ENCODE measurements at regions not wholly inside any gene's neighbourhood (a gene's known extent, or its start where the extent isn't known, plus 50 kb on each side); places are given as distances from the start of the nearest gene placed in this dataset.
"Not testable (repeated sequence)": the region's sequence is repeated elsewhere in the genome, so short reads cannot be mapped to it uniquely, and the experiment has no call there.

DNA sequence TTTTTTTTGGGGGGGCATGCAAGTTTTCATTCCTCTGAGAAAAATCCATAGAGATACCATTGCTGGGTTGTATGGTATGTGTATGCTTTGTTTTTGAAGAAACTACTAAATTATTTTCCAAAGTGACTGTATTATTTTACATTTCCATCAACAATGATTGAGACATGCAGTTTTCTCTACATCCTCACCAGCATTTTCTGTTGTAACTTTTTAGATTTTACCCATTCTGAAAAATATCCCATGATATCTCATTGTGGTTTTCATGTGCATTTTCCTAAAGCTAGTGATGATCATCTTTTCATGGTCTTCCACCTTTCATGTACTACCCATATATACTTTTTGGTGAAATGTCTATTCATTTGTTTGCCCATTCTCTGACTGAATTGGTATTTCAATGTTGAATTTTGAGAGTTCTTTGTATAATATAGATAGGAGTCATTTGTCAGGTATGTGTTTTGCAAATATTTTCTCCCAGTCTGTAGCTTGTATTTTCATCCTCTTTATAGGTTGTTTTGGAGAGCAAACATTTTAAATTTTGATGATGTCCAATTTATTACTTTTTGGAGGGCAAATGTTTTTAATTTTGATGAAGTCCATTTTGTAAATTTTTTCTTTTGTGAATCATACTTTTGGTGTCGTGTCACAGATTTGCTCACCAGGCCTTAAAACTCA is 827.5 kb upstream of the CITED2 start:
- Histone ChIP-seq H3K27ac (no peak overlapping the region), H3K4me3 (no peak overlapping the region)
- DNase-seq (ENCODE audit: low spot score) = no peak
- TF ChIP-seq, protein P1, sequence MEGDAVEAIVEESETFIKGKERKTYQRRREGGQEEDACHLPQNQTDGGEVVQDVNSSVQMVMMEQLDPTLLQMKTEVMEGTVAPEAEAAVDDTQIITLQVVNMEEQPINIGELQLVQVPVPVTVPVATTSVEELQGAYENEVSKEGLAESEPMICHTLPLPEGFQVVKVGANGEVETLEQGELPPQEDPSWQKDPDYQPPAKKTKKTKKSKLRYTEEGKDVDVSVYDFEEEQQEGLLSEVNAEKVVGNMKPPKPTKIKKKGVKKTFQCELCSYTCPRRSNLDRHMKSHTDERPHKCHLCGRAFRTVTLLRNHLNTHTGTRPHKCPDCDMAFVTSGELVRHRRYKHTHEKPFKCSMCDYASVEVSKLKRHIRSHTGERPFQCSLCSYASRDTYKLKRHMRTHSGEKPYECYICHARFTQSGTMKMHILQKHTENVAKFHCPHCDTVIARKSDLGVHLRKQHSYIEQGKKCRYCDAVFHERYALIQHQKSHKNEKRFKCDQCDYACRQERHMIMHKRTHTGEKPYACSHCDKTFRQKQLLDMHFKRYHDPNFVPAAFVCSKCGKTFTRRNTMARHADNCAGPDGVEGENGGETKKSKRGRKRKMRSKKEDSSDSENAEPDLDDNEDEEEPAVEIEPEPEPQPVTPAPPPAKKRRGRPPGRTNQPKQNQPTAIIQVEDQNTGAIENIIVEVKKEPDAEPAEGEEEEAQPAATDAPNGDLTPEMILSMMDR (IDR thresholded peaks at IDR 0.05) = no peak

GRCh38 chr6:140193269-140193668 is 818.8 kb upstream of the CITED2 start:
- H3K4me3 ChIP-seq = no peak overlapping the region
- DNase-seq (ENCODE audit: low spot score) = no peak
- TF ChIP-seq, protein P1 (IDR thresholded peaks at IDR 0.05) = no peak
- H3K27ac ChIP-seq = no peak overlapping the region

GRCh38 chr6:140192018-140192417 is 817.6 kb upstream of the CITED2 start:
- Histone ChIP-seq H3K27ac (no peak overlapping the region), H3K4me3 (no peak overlapping the region)
- TF ChIP-seq, protein P1 (IDR thresholded peaks at IDR 0.05) = no peak
- DNase-seq (ENCODE audit: low spot score) = no peak

- not testable (repeated sequence) for H3K4me3 ChIP-seq; DNase-seq (ENCODE audit: low spot score); H3K27ac ChIP-seq
Observed at GRCh38 chr6:140189263-140189662, 814.8 kb upstream of the CITED2 start.

GRCh38 chr6:140185991-140186390 is 811.5 kb upstream of the CITED2 start:
- no peak for DNase-seq (ENCODE audit: low spot score)
- Histone ChIP-seq H3K4me3 (no peak overlapping the region), H3K27ac (no peak overlapping the region)
- TF ChIP-seq, protein P1 (IDR thresholded peaks at IDR 0.05) = no peak

DNA sequence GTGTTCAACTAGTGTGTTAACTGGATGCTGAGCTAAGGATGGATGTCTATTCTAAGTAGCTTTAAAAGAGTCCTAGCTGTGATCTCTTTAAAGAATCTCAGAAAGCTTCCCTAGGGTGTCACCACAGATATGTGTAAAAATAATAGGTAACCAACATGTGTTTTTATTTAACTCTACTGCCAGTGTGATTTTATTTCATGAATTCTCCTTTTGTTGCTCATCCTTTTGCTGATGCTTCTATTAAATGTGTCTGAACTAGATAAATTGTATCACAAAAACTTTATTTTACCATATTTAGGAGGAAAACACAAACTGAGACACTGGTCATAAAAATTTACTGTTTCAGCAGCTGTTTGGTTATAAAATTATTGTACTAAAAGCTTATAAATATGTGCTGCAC is 809.4 kb upstream of the CITED2 start:
- TF ChIP-seq, protein P1 (IDR thresholded peaks at IDR 0.05) = no peak
- no peak for DNase-seq (ENCODE audit: low spot score)
- Histone ChIP-seq H3K4me3 (no peak overlapping the region), H3K27ac (no peak overlapping the region)

- TF ChIP-seq, protein P1 (IDR thresholded peaks at IDR 0.05) = no peak
- Histone ChIP-seq H3K4me3 (no peak overlapping the region), H3K27ac (no peak overlapping the region)
- no peak for DNase-seq (ENCODE audit: low spot score)
Observed at GRCh38 chr6:140182821-140183220, 808.4 kb upstream of the CITED2 start.

All from coronary artery (tissue), 2 donors.